Endothelial cell of umbilical vein (primary cell): ENCODE measurements at regions not wholly inside any gene's neighbourhood (a gene's known extent, or its start where the extent isn't known, plus 50 kb on each side); places are given as distances from the start of the nearest gene placed in this dataset.

Source experiments
- BruUV-seq: library from RNA; stranded (reverse); fragments of 400-500 nt; replicated peaks from 2 replicates; lab custom pipeline; 2021; lab: Mats Ljungman, UMichigan
- CTCF ChIA-PET: fragments of 300-600, 350-600 bp; sonication (Branson Sonifier 250); formaldehyde crosslinking; loops from one replicate; lab custom pipeline; 2021; ENCODE audit warnings: antibody characterized with exemption, inconsistent platforms; lab: Charles Lee
- POLR2A ChIA-PET: fragments of 300-600, 350-600 bp; sonication (Branson Sonifier 250); formaldehyde crosslinking; loops from one replicate; lab custom pipeline; 2021; ENCODE audit warnings: antibody characterized with exemption, inconsistent platforms; lab: Charles Lee
- DNase-seq: peaks from one replicate; pipeline ENCODE4 v3.0.0-alpha.2; 2011; ENCODE audit warnings: low read depth, low spot score
- FAIRE-seq: peaks from 2 replicates; lab custom pipeline; 2011; peaks lifted over from hg19 to GRCh38; lab: Jason Lieb, UNC
- H2AFZ ChIP-seq: 2 replicates; pipeline ENCODE4 v1.6.0; 2012; ENCODE audit warnings: low read depth, low read length, control low read depth, inconsistent platforms
- H3K27ac ChIP-seq: 2 replicates; pipeline ENCODE4 v1.5.1; 2011; ENCODE audit warnings: low read depth, mild to moderate bottlenecking, control low read depth, low read length, moderate library complexity; ENCODE audit not compliant: insufficient read depth
- H3K27me3 ChIP-seq, 2 experiments: 2 replicates each; pipeline versions ENCODE4 v1.6.0 to v1.6.1; 2011; ENCODE audit warnings: low read length in 2 of 2, mixed read lengths in 1 of 2; ENCODE audit not compliant: control insufficient read depth in 2 of 2, insufficient read depth in 2 of 2
- H3K36me3 ChIP-seq, 2 experiments: 2 replicates in 1 of 2; 3 replicates in 1 of 2; pipeline ENCODE4 v1.5.1; 2011; ENCODE audit warnings: low read length in 2 of 2, mild to moderate bottlenecking in 1 of 2, moderate library complexity in 1 of 2; ENCODE audit not compliant: control insufficient read depth in 2 of 2, insufficient read depth in 2 of 2; ENCODE audit errors: extremely low read depth in 1 of 2
- H3K4me1 ChIP-seq: 3 replicates; pipeline ENCODE4 v1.5.1; 2011; ENCODE audit warnings: mild to moderate bottlenecking, low read length; ENCODE audit not compliant: control insufficient read depth, insufficient read depth; ENCODE audit errors: extremely low read depth
- H3K4me2 ChIP-seq: 2 replicates; pipeline ENCODE4 v1.6.1; 2011; ENCODE audit warnings: low read length, control low read depth, mixed read lengths; ENCODE audit not compliant: insufficient read depth
- H3K4me3 ChIP-seq, 3 experiments: fragments of 200-600 bp in 1 of 3; sonication (generic), shearing (Covaris generic) in 1 of 3; replicated peaks in 1 of 3; 2 replicates each; pipeline ENCODE4 v1.5.1; 2011 to 2016; ENCODE audit warnings: control low read depth in 3 of 3, low read length in 3 of 3, mild to moderate bottlenecking in 2 of 3, inconsistent platforms in 1 of 3, low read depth in 1 of 3, moderate library complexity in 1 of 3; ENCODE audit not compliant: insufficient read depth in 1 of 3
- H3K79me2 ChIP-seq: 2 replicates; pipeline ENCODE4 v1.6.0; 2012; ENCODE audit warnings: low read length, inconsistent platforms; ENCODE audit not compliant: control insufficient read depth, insufficient read depth
- H3K9ac ChIP-seq: replicated peaks from 2 replicates; pipeline ENCODE3; 2011; ENCODE audit warnings: low read length, control low read depth; ENCODE audit not compliant: insufficient read depth; ENCODE audit errors: extremely low read depth
- H3K9me1 ChIP-seq: replicated peaks from 3 replicates; pipeline ENCODE4 v1.6.0; 2011; ENCODE audit warnings: mild to moderate bottlenecking, low read length; ENCODE audit not compliant: control insufficient read depth, insufficient read depth; ENCODE audit errors: extremely low read depth
- H3K9me3 ChIP-seq: replicated peaks from 2 replicates; pipeline ENCODE4 v1.5.1; 2012; ENCODE audit warnings: low read length, inconsistent platforms; ENCODE audit not compliant: control insufficient read depth, insufficient read depth
- H4K20me1 ChIP-seq: replicated peaks from 2 replicates; pipeline ENCODE3; 2011; ENCODE audit warnings: mild to moderate bottlenecking, low read length; ENCODE audit not compliant: control insufficient read depth, insufficient read depth; ENCODE audit errors: extremely low read depth
- CTCF ChIP-seq, 2 donors: IDR thresholded peaks; 1 replicate in 1 of 2; 2 replicates in 1 of 2; pipeline ENCODE4 v1.5.1; 2011; ENCODE audit warnings: low read length in 2 of 2, mild to moderate bottlenecking in 2 of 2, moderate library complexity in 2 of 2, control low read depth in 1 of 2, inconsistent platforms in 1 of 2, low read depth in 1 of 2; ENCODE audit not compliant: insufficient read depth in 1 of 2; ENCODE audit errors: extremely low read depth in 1 of 2
- EZH2 ChIP-seq: IDR thresholded peaks from 2 replicates; pipeline ENCODE4 v1.6.1; 2012; ENCODE audit warnings: borderline replicate concordance, low read depth, mild to moderate bottlenecking, moderate library complexity, low read length, inconsistent platforms; ENCODE audit not compliant: severe bottlenecking
- FOS ChIP-seq: IDR thresholded peaks from 2 replicates; pipeline ENCODE4 v1.6.1; 2011; ENCODE audit warnings: mild to moderate bottlenecking, low read length, moderate library complexity, borderline replicate concordance; ENCODE audit not compliant: insufficient read depth
- GATA2 ChIP-seq: IDR thresholded peaks from 2 replicates; pipeline ENCODE4 v1.7.0; 2011; ENCODE audit warnings: low read depth, mild to moderate bottlenecking, moderate library complexity, mixed read lengths, low read length; ENCODE audit not compliant: insufficient read length, insufficient read depth
- JUN ChIP-seq: IDR thresholded peaks from 2 replicates; pipeline ENCODE4 v1.6.1; 2011; ENCODE audit warnings: borderline replicate concordance, low read depth; ENCODE audit not compliant: insufficient read length, insufficient read depth
- MAX ChIP-seq: IDR thresholded peaks from 2 replicates; pipeline ENCODE4 v1.6.1; 2011; ENCODE audit not compliant: insufficient read depth, insufficient read length
- MYC ChIP-seq: IDR thresholded peaks from one replicate; pipeline ENCODE4 v1.6.1; 2011; ENCODE audit warnings: mild to moderate bottlenecking, low read depth, low read length
- POLR2A ChIP-seq: IDR thresholded peaks from 2 replicates; pipeline ENCODE4 v1.6.1; 2012; ENCODE audit warnings: low read depth, mild to moderate bottlenecking, control low read depth, low read length
- POLR2AphosphoS5 ChIP-seq: IDR thresholded peaks from 2 replicates; pipeline ENCODE4 v1.6.1; 2012; ENCODE audit warnings: low read depth, mild to moderate bottlenecking, control low read depth, low read length, moderate library complexity; ENCODE audit not compliant: insufficient read depth
- dilution Hi-C: fragments of 300-500 bp; cut with MboI; formaldehyde crosslinking; loops from one replicate; pipeline ENCODE4 v1.15.0; 2019; ENCODE audit warnings: low sequenced_read_pairs; ENCODE audit not compliant: extremely low pct_ligation_motif_present
- intact Hi-C: fragments of 100-400 bp; cut with micrococcal nuclease; formaldehyde crosslinking; loops from one replicate; pipeline ENCODE4 v1.10.0; 2022

- ChIA-PET POLR2A (no interaction called here), CTCF (no interaction called here)
- no peaks in the 10 kb centered on the region for H3K79me2 ChIP-seq
- no peak overlapping the region for H3K9ac ChIP-seq
- no peaks in the 10 kb centered on the region for H3K4me1 ChIP-seq
- no peaks in the 10 kb centered on the region for H4K20me1 ChIP-seq
- no peaks in the 10 kb centered on the region for H3K27me3 ChIP-seq
- TF ChIP-seq POLR2AphosphoS5, result no peak
- TF ChIP-seq GATA2, result no peak
- TF ChIP-seq EZH2, result no peak
- intact Hi-C loops, result no loop called here
- BruUV-seq, result no TSS peak
- H3K9me1 ChIP-seq, result no peaks in the 10 kb centered on the region
- no peak overlapping the region for H3K4me2 ChIP-seq
- dilution Hi-C loops, result no loop called here
- H3K36me3 ChIP-seq, result no peaks in the 10 kb centered on the region
- no peak for DNase-seq
- H2AFZ ChIP-seq, result no peak overlapping the region
- no peak overlapping the region for H3K27ac ChIP-seq
- H3K4me3 ChIP-seq, result no peak overlapping the region
- FAIRE-seq, result no peak
- H3K9me3 ChIP-seq, result peaks cover 6% of the 10 kb centered on the region
Measured at GRCh38 chr19:30923621-30924020, 425.6 kb downstream of the TSHZ3 start.

GRCh38 chr19:30923096-30923495 lies 426.1 kb downstream of the TSHZ3 start:
- no peaks in the 10 kb centered on the region for H3K36me3 ChIP-seq
- peaks cover 6% of the 10 kb centered on the region for H3K9me3 ChIP-seq
- no peak overlapping the region for H3K4me2 ChIP-seq
- dilution Hi-C loops, result no loop called here
- DNase-seq, result no peak
- no TSS peak for BruUV-seq
- no peak overlapping the region for H2AFZ ChIP-seq
- no peak for FAIRE-seq
- no peaks in the 10 kb centered on the region for H3K4me1 ChIP-seq
- H3K4me3 ChIP-seq, result no peak overlapping the region
- ChIA-PET POLR2A (no interaction called here), CTCF (no interaction called here)
- no peaks in the 10 kb centered on the region for H3K27me3 ChIP-seq
- TF ChIP-seq MYC, result no peak
- no peak for TF ChIP-seq POLR2AphosphoS5
- no peak for TF ChIP-seq GATA2
- TF ChIP-seq FOS, result no peak
- TF ChIP-seq MAX, result no peak
- no peak for TF ChIP-seq JUN
- no peak for TF ChIP-seq EZH2
- TF ChIP-seq CTCF (IDR thresholded peaks at IDR 0.05; ENCODE audit: extremely low read depth in 1 of 2, insufficient read depth in 1 of 2, low read depth in 1 of 2, low read length in 2 of 2), result no peak
- no peak for TF ChIP-seq POLR2A
- no peaks in the 10 kb centered on the region for H3K79me2 ChIP-seq
- H4K20me1 ChIP-seq, result no peaks in the 10 kb centered on the region
- no peak overlapping the region for H3K27ac ChIP-seq
- H3K9ac ChIP-seq, result no peak overlapping the region
- intact Hi-C loops, result no loop called here
- H3K9me1 ChIP-seq, result no peaks in the 10 kb centered on the region
